ENCODE measurements at regions not wholly inside any gene's neighbourhood (a gene's known extent, or its start where the extent isn't known, plus 50 kb on each side); places are given as distances from the start of the nearest gene placed in this dataset.

DNA sequence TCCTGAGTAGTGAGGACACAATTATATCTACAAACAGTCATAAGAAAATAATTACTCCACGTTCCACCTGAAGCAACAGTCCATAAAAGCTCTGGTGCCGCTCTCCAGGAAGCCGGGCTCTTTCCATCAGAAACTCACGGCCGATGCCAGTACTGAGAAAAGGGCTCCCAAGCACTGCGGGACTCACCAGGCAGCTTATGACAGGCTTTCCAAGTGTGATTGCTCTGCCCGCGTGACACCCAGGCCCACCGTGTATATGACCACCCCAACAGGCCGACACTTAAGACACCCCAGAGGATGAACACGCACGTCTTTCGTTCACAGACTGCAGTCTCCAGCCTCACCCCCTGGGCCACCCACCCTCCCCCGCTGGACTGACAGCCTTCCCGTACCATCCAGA, 199.0 kb downstream of the UQCRFS1 start:
- TF ChIP-seq POLR2AphosphoS5 (IDR thresholded peaks at IDR 0.05) (no peak), POLR2A (IDR thresholded peaks at IDR 0.05) (no peak)
- TF ChIP-seq, protein P1, sequence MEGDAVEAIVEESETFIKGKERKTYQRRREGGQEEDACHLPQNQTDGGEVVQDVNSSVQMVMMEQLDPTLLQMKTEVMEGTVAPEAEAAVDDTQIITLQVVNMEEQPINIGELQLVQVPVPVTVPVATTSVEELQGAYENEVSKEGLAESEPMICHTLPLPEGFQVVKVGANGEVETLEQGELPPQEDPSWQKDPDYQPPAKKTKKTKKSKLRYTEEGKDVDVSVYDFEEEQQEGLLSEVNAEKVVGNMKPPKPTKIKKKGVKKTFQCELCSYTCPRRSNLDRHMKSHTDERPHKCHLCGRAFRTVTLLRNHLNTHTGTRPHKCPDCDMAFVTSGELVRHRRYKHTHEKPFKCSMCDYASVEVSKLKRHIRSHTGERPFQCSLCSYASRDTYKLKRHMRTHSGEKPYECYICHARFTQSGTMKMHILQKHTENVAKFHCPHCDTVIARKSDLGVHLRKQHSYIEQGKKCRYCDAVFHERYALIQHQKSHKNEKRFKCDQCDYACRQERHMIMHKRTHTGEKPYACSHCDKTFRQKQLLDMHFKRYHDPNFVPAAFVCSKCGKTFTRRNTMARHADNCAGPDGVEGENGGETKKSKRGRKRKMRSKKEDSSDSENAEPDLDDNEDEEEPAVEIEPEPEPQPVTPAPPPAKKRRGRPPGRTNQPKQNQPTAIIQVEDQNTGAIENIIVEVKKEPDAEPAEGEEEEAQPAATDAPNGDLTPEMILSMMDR (IDR thresholded peaks at IDR 0.05) = no peak

Measured in sigmoid colon (tissue), 4 donors.